IMR-90 (cell line): ENCODE measurements at regions not wholly inside any gene's neighbourhood (a gene's known extent, or its start where the extent isn't known, plus 50 kb on each side); places are given as distances from the start of the nearest gene placed in this dataset.

Experiments used
- MXI1 ChIP-seq: IDR thresholded peaks from 2 replicates; pipeline ENCODE4 v1.6.1; 2012; ENCODE audit warnings: low read depth, mild to moderate bottlenecking, low read length, moderate library complexity, borderline replicate concordance
- POLR2A ChIP-seq: IDR thresholded peaks from 2 replicates; pipeline ENCODE4 v1.6.1; 2012; ENCODE audit warnings: mild to moderate bottlenecking, low read depth, low read length
- RFX5 ChIP-seq: IDR thresholded peaks from 2 replicates; pipeline ENCODE4 v1.8.0; 2012; ENCODE audit warnings: low read depth, mild to moderate bottlenecking, low read length, moderate library complexity
- TF ChIP-seq, protein P1 (sequence below): conservative IDR thresholded peaks from 2 replicates; pipeline ENCODE4 v1.5.1; 2012; ENCODE audit warnings: mild to moderate bottlenecking, low read depth, low read length, improper control_type of control experiment

GRCh38 chr10:131675104-131675503 is 225.7 kb upstream of the PPP2R2D start:
- TF ChIP-seq, protein P1, sequence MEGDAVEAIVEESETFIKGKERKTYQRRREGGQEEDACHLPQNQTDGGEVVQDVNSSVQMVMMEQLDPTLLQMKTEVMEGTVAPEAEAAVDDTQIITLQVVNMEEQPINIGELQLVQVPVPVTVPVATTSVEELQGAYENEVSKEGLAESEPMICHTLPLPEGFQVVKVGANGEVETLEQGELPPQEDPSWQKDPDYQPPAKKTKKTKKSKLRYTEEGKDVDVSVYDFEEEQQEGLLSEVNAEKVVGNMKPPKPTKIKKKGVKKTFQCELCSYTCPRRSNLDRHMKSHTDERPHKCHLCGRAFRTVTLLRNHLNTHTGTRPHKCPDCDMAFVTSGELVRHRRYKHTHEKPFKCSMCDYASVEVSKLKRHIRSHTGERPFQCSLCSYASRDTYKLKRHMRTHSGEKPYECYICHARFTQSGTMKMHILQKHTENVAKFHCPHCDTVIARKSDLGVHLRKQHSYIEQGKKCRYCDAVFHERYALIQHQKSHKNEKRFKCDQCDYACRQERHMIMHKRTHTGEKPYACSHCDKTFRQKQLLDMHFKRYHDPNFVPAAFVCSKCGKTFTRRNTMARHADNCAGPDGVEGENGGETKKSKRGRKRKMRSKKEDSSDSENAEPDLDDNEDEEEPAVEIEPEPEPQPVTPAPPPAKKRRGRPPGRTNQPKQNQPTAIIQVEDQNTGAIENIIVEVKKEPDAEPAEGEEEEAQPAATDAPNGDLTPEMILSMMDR: no peak
- TF ChIP-seq POLR2A (no peak), MXI1 (no peak), RFX5 (no peak)
